K562 (cell line): ENCODE measurements at regions not wholly inside any gene's neighbourhood (a gene's known extent, or its start where the extent isn't known, plus 50 kb on each side); places are given as distances from the start of the nearest gene placed in this dataset.

Experiments
- ADNP ChIP-seq: fragments of 200-800 bp; sonication (Bioruptor generic); IDR thresholded peaks from 2 replicates; pipeline ENCODE4 v1.6.1; 2016; ENCODE audit warnings: missing genetic modification characterization, missing compliant biosample characterization
- CHD4 ChIP-seq: fragments of 200-600 bp; sonication (generic); IDR thresholded peaks from 3 replicates; pipeline ENCODE4 v1.6.1; 2012; ENCODE audit warnings: low read depth, mild to moderate bottlenecking, mixed read lengths, low read length, inconsistent platforms; ENCODE audit not compliant: insufficient read depth, insufficient replicate concordance, poor library complexity, severe bottlenecking
- ERF ChIP-seq: fragments of 450-650 bp; formaldehyde crosslinking; IDR thresholded peaks from 2 replicates; pipeline ENCODE4 v1.4.0; 2020; ENCODE audit warnings: mild to moderate bottlenecking, mixed read lengths
- FOXM1 ChIP-seq, 2 experiments: fragments of 450-650 bp in 1 of 2; sonication (generic) in 1 of 2; formaldehyde crosslinking in 1 of 2; IDR thresholded peaks; 2 replicates each; pipeline versions ENCODE4 v1.6.1 to v1.9.0; 2017 to 2022; ENCODE audit warnings: low read depth in 2 of 2, mild to moderate bottlenecking in 2 of 2, missing genetic modification reagents in 1 of 2, moderate library complexity in 1 of 2
- HNRNPK ChIP-seq: fragments of 200-400 bp; formaldehyde crosslinking; IDR thresholded peaks from one replicate; pipeline ENCODE4 v1.6.1; 2018; ENCODE audit warnings: mild to moderate bottlenecking, low read depth, low read length; ENCODE audit not compliant: poor library complexity, severe bottlenecking
- MCM2 ChIP-seq: fragments of 450-650 bp; IDR thresholded peaks from 2 replicates; pipeline ENCODE4 v1.6.1; 2017; ENCODE audit warnings: low read depth, mild to moderate bottlenecking
- MEF2D ChIP-seq: conservative IDR thresholded peaks from 2 replicates; pipeline ENCODE4 v1.6.1; 2016; ENCODE audit warnings: low read depth, missing genetic modification characterization, missing compliant biosample characterization
- NEUROD1 ChIP-seq: fragments of 150-350 bp; IDR thresholded peaks from 2 replicates; pipeline ENCODE4 v1.6.1; 2014; ENCODE audit warnings: borderline replicate concordance, low read length, low read depth; ENCODE audit not compliant: partially characterized antibody
- NFE2 ChIP-seq: IDR thresholded peaks from 2 replicates; pipeline ENCODE4 v1.6.1; 2014; ENCODE audit warnings: antibody characterized with exemption, low read depth
- NFIC ChIP-seq: fragments of 450-650 bp; IDR thresholded peaks from 2 replicates; pipeline ENCODE4 v1.6.1; 2017; ENCODE audit warnings: mild to moderate bottlenecking, inconsistent platforms
- RAD21 ChIP-seq, 2 experiments: fragments of 250-450 bp in 1 of 2; fragments of 450-650 bp in 1 of 2; sonication (Bioruptor Pico) in 1 of 2; formaldehyde crosslinking in 1 of 2; IDR thresholded peaks in 1 of 2; conservative IDR thresholded peaks in 1 of 2; 2 replicates each; pipeline versions ENCODE4 v1.4.0 to v1.8.0; 2020 to 2022; ENCODE audit warnings: mild to moderate bottlenecking in 2 of 2, moderate library complexity in 1 of 2
- SMAD2 ChIP-seq: fragments of 150-350 bp; IDR thresholded peaks from 2 replicates; pipeline ENCODE4 v1.6.1; 2014; ENCODE audit warnings: low read depth, mild to moderate bottlenecking, low read length
- SMAD3 ChIP-seq: fragments of 450-650 bp; formaldehyde crosslinking; conservative IDR thresholded peaks from 2 replicates; pipeline ENCODE4 v1.4.0; 2020; ENCODE audit warnings: mild to moderate bottlenecking
- ZFPM2 ChIP-seq: fragments of 250-450 bp; sonication (Bioruptor Pico); IDR thresholded peaks from 2 replicates; pipeline ENCODE4 v1.5.1; 2022; ENCODE audit warnings: mild to moderate bottlenecking
- ZNF175 ChIP-seq: fragments of 200-800 bp; sonication (Bioruptor generic); IDR thresholded peaks from 2 replicates; pipeline ENCODE4 v1.6.1; 2016; ENCODE audit warnings: low read depth, mild to moderate bottlenecking, missing genetic modification characterization, missing compliant biosample characterization
- ZNF354B ChIP-seq: fragments of 250-450 bp; sonication (Bioruptor Pico); IDR thresholded peaks from 2 replicates; pipeline ENCODE4 v1.4.0; 2020
- ZNF507 ChIP-seq: conservative IDR thresholded peaks from 2 replicates; pipeline ENCODE4 v1.6.1; 2017; ENCODE audit warnings: missing genetic modification characterization, missing compliant biosample characterization
- ZNF583 ChIP-seq: fragments of 250-450 bp; sonication (Bioruptor Pico); IDR thresholded peaks from 2 replicates; pipeline ENCODE4 v1.4.0; 2020
- ZNF655 ChIP-seq: fragments of 250-450 bp; sonication (Bioruptor Pico); IDR thresholded peaks from 2 replicates; pipeline ENCODE4 v1.5.0; 2021
- ZNF780A ChIP-seq: fragments of 250-450 bp; sonication (Bioruptor Pico); IDR thresholded peaks from 2 replicates; pipeline ENCODE4 v1.5.0; 2021; ENCODE audit warnings: mild to moderate bottlenecking
- TF ChIP-seq, protein P1 (sequence below): fragments of 450-650 bp; IDR thresholded peaks from 2 replicates; pipeline ENCODE4 v1.6.1; 2017; ENCODE audit warnings: antibody characterized with exemption, mild to moderate bottlenecking

DNA sequence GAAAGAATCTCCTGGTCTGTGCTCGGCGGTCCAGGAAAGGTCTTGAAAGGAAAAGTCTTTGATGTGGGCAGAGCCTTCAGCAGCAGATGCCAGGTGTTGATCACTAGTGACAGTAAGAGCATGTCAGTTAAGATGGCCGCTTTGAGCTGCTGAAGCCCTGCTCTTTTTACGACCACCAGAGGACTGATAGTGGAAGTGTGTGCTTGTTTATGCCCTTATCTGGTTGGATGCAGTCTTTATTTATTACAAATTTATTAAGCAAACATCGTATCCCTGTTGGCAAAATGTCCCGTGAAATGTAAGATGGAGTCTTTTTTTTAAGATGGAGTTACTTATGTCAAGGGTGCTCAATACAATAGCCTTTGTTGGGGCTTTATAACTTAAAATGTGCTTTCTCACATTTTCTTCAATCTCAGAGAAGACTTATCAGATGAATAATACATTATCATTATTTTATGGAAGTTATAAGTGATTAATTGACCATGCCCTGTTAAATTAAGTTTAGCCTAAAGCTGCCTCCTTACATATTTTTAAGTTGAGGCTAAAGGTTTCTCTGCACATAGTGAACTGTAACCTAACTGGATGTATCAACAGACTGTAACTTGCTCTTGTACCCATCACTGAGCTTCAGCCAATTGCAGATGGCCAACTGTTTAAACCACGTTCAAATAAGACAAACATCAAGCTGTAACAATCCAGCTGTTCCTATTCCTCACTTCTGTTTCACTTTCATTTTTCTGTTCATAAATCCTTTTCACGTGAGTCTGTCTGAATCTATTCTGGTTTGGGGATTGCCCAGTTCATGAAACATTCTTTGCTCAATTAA is 97.4 kb upstream of the PIK3CG start (continued):
- TF ChIP-seq, protein P1, sequence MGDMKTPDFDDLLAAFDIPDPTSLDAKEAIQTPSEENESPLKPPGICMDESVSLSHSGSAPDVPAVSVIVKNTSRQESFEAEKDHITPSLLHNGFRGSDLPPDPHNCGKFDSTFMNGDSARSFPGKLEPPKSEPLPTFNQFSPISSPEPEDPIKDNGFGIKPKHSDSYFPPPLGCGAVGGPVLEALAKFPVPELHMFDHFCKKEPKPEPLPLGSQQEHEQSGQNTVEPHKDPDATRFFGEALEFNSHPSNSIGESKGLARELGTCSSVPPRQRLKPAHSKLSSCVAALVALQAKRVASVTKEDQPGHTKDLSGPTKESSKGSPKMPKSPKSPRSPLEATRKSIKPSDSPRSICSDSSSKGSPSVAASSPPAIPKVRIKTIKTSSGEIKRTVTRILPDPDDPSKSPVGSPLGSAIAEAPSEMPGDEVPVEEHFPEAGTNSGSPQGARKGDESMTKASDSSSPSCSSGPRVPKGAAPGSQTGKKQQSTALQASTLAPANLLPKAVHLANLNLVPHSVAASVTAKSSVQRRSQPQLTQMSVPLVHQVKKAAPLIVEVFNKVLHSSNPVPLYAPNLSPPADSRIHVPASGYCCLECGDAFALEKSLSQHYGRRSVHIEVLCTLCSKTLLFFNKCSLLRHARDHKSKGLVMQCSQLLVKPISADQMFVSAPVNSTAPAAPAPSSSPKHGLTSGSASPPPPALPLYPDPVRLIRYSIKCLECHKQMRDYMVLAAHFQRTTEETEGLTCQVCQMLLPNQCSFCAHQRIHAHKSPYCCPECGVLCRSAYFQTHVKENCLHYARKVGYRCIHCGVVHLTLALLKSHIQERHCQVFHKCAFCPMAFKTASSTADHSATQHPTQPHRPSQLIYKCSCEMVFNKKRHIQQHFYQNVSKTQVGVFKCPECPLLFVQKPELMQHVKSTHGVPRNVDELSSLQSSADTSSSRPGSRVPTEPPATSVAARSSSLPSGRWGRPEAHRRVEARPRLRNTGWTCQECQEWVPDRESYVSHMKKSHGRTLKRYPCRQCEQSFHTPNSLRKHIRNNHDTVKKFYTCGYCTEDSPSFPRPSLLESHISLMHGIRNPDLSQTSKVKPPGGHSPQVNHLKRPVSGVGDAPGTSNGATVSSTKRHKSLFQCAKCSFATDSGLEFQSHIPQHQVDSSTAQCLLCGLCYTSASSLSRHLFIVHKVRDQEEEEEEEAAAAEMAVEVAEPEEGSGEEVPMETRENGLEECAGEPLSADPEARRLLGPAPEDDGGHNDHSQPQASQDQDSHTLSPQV, result peak; percentile 100
- TF ChIP-seq ZFPM2 (CRISPR knock-in tag) (peak; percentile 90; the same call in 1 of the 2 replicates), ERF (CRISPR knock-in tag) (peak; percentile 76; the same call in 1 of the 2 replicates), ZNF507 (peak; percentile 77), RAD21 (CRISPR knock-in tag; conservative IDR thresholded peaks at IDR 0.05 in 1 of 2, IDR thresholded peaks at IDR 0.05 in 1 of 2) (no peak), FOXM1 (IDR thresholded peaks at IDR 0.05; ENCODE audit: low read depth) (peak; percentile 41; the same call in 1 of the 2 replicates), FOXM1 (CRISPR knock-in tag; IDR thresholded peaks at IDR 0.05; ENCODE audit: low read depth) (no peak), ZNF175 (CRISPR knock-in tag) (peak; percentile 98), SMAD2 (no peak), SMAD3 (CRISPR knock-in tag) (peak; percentile 97), NFE2 (no peak), HNRNPK (no peak), NEUROD1 (no peak), ZNF354B (CRISPR knock-in tag) (peak; percentile 88), MEF2D (tag) (peak; percentile 97), ADNP (tag) (0 out of 2 replicates have a peak, but pooled peaks have one; percentile 45), CHD4 (no peak), ZNF780A (CRISPR knock-in tag) (peak; percentile 60; the same call in 1 of the 2 replicates), NFIC (no peak), ZNF655 (CRISPR knock-in tag) (0 out of 2 replicates have a peak, but pooled peaks have one; percentile 63), MCM2 (no peak), ZNF583 (peak; percentile 94)
